H1 (cell line): ENCODE measurements at regions not wholly inside any gene's neighbourhood (a gene's known extent, or its start where the extent isn't known, plus 50 kb on each side); places are given as distances from the start of the nearest gene placed in this dataset.

Experiments
- CHD1 ChIP-seq: IDR thresholded peaks from 2 replicates; pipeline ENCODE4 v1.6.1; 2012; ENCODE audit warnings: low read depth, low read length, improper control_type of control experiment
- CTCF ChIP-seq, 3 experiments: IDR thresholded peaks; 1 replicate in 2 of 3; 2 replicates in 1 of 3; pipeline versions ENCODE4 v1.5.1 to v1.6.1; 2011; ENCODE audit warnings: low read length in 3 of 3, mild to moderate bottlenecking in 3 of 3, inconsistent platforms in 2 of 3, low read depth in 1 of 3, moderate library complexity in 1 of 3; ENCODE audit not compliant: insufficient read depth in 1 of 3; ENCODE audit errors: control extremely low read depth in 1 of 3
- EZH2 ChIP-seq: fragments of 200-600 bp; sonication (generic); IDR thresholded peaks from 2 replicates; pipeline ENCODE4 v1.7.1; 2012; ENCODE audit warnings: low read depth, mild to moderate bottlenecking, moderate library complexity, low read length, inconsistent platforms; ENCODE audit not compliant: severe bottlenecking
- JUND ChIP-seq: IDR thresholded peaks from 2 replicates; pipeline ENCODE4 v1.6.1; 2011; ENCODE audit warnings: mild to moderate bottlenecking, improper control_type of control experiment, low read length
- KDM5A ChIP-seq: fragments of 200-600 bp; IDR thresholded peaks from 2 replicates; pipeline ENCODE4 v1.7.1; 2012; ENCODE audit warnings: mild to moderate bottlenecking, low read length, inconsistent platforms, mixed read lengths
- POLR2A ChIP-seq, 2 experiments: IDR thresholded peaks; 1 replicate in 1 of 2; 2 replicates in 1 of 2; pipeline ENCODE4 v1.6.1; 2011; ENCODE audit warnings: low read depth in 2 of 2, low read length in 2 of 2, mild to moderate bottlenecking in 2 of 2; ENCODE audit errors: control extremely low read depth in 1 of 2
- POLR2AphosphoS5 ChIP-seq: IDR thresholded peaks from 2 replicates; pipeline ENCODE4 v1.6.1; 2011; ENCODE audit warnings: low read depth, low read length
- POU5F1 ChIP-seq: IDR thresholded peaks from 2 replicates; pipeline ENCODE4 v1.6.1; 2011; ENCODE audit warnings: low read depth, mild to moderate bottlenecking, low read length, moderate library complexity
- RAD21 ChIP-seq, 2 experiments: IDR thresholded peaks in 1 of 2; conservative IDR thresholded peaks in 1 of 2; 2 replicates each; pipeline ENCODE4 v1.6.1; 2011; ENCODE audit warnings: low read depth in 2 of 2, low read length in 2 of 2, improper control_type of control experiment in 1 of 2, inconsistent platforms in 1 of 2, mild to moderate bottlenecking in 1 of 2, moderate library complexity in 1 of 2
- SIN3A ChIP-seq, 2 experiments: IDR thresholded peaks in 1 of 2; conservative IDR thresholded peaks in 1 of 2; 2 replicates each; pipeline ENCODE4 v1.6.1; 2011 to 2012; ENCODE audit warnings: low read length in 2 of 2, improper control_type of control experiment in 1 of 2, low read depth in 1 of 2, mild to moderate bottlenecking in 1 of 2
- TAF1 ChIP-seq: IDR thresholded peaks from 2 replicates; pipeline ENCODE4 v1.6.1; 2011; ENCODE audit warnings: mild to moderate bottlenecking, low read depth, low read length

DNA sequence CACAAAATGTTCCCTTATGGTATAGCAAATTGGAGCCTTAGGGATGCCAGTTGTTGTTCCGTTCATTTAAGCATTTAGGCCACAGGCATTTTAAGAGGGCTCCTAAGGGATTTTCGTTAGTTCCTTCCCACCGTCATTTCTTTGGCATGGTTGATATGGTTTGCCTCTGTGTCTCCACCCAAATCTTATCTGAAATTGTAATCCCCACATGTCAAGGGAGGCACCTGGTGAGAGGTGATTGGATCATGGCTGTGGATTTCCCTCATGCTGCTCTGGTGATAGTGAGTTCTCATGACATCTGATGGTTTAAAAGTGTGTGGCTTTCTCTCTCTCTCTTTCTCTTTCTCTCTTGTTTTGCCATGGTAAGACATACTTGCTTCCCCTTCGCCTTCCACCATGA lies 104.1 kb downstream of the ASB9 start:
- TF ChIP-seq CTCF (IDR thresholded peaks at IDR 0.05; ENCODE audit: control extremely low read depth in 1 of 3, insufficient read depth in 1 of 3, low read depth in 1 of 3, low read length in 3 of 3) = no peak
- TF ChIP-seq KDM5A = no peak
- no peak for TF ChIP-seq SIN3A (conservative IDR thresholded peaks at IDR 0.05 in 1 of 2, IDR thresholded peaks at IDR 0.05 in 1 of 2; ENCODE audit: low read depth in 1 of 2, low read length in 2 of 2)
- TF ChIP-seq JUND = no peak
- TF ChIP-seq TAF1 = no peak
- TF ChIP-seq RAD21 (IDR thresholded peaks at IDR 0.05 in 1 of 2, conservative IDR thresholded peaks at IDR 0.05 in 1 of 2; ENCODE audit: low read depth in 2 of 2, low read length in 2 of 2) = no peak
- TF ChIP-seq POLR2A (IDR thresholded peaks at IDR 0.05; ENCODE audit: control extremely low read depth in 1 of 2, low read depth in 2 of 2, low read length in 2 of 2) = no peak
- no peak for TF ChIP-seq POU5F1
- TF ChIP-seq EZH2 = no peak
- TF ChIP-seq CHD1 = no peak
- no peak for TF ChIP-seq POLR2AphosphoS5
